GM12878 (cell line): ENCODE measurements at regions not wholly inside any gene's neighbourhood (a gene's known extent, or its start where the extent isn't known, plus 50 kb on each side); places are given as distances from the start of the nearest gene placed in this dataset.

ENCODE experiments used
- ATAC-seq: fragments of 200-7000 bp; cut with Tn5 transposase; 3 replicates; pipeline ENCODE4 v1.9.1; 2020; ENCODE audit warnings: mild to moderate bottlenecking, moderate library complexity
- BruUV-seq: library from RNA; stranded (reverse); fragments of 400-500 nt; replicated peaks from 2 replicates; lab custom pipeline; 2021; lab: Mats Ljungman, UMichigan
- CTCF ChIA-PET: fragments of 300-600 bp; sonication (Branson Sonifier 250); formaldehyde crosslinking; extraction: SDS; loops from one replicate; lab custom pipeline; 2021; ENCODE audit warnings: inconsistent platforms; lab: Yijun Ruan, JAX
- POLR2A ChIA-PET: fragments of 350-600 bp; formaldehyde crosslinking; extraction: SDS; loops from one replicate; lab custom pipeline; 2021; ENCODE audit warnings: inconsistent platforms; lab: Charles Lee
- RAD21 ChIA-PET: fragments of 300-600 bp; sonication (Branson Sonifier 250); formaldehyde crosslinking; loops from one replicate; lab custom pipeline; 2023; ENCODE audit warnings: antibody characterized with exemption; ENCODE audit not compliant: unreplicated experiment; lab: Charles Lee
- SMC1A ChIA-PET: fragments of 300-600 bp; sonication (Branson Sonifier 250); formaldehyde crosslinking; loops from one replicate; lab custom pipeline; 2023; ENCODE audit not compliant: unreplicated experiment, uncharacterized antibody; lab: Charles Lee
- DNase-seq: peaks from one replicate; pipeline ENCODE4 v3.0.0-alpha.2; 2011; ENCODE audit warnings: low read depth, low spot score
- FAIRE-seq: peaks from 3 replicates; lab custom pipeline; 2011; peaks lifted over from hg19 to GRCh38; lab: Jason Lieb, UNC
- H2AFZ ChIP-seq: 2 replicates; pipeline ENCODE4 v1.6.0; 2011; ENCODE audit warnings: low read depth, low read length, control low read depth; ENCODE audit not compliant: control insufficient read depth
- H3K27ac ChIP-seq: 2 replicates; pipeline ENCODE4 v1.5.1; 2011; ENCODE audit warnings: control low read depth; ENCODE audit not compliant: control insufficient read depth, insufficient read depth
- H3K27me3 ChIP-seq, 2 experiments: replicated peaks in 1 of 2; 2 replicates each; pipeline versions ENCODE4 v1.6.0 to v1.6.1; 2011; ENCODE audit warnings: low read length in 1 of 2; ENCODE audit not compliant: control insufficient read depth in 2 of 2, insufficient read depth in 2 of 2
- H3K36me3 ChIP-seq, 2 experiments: 2 replicates each; pipeline ENCODE4 v1.5.1; 2011; ENCODE audit warnings: low read length in 1 of 2; ENCODE audit not compliant: control insufficient read depth in 2 of 2, insufficient read depth in 2 of 2
- H3K4me1 ChIP-seq: 2 replicates; pipeline ENCODE4 v1.6.1; 2011; ENCODE audit warnings: mild to moderate bottlenecking, low read length, moderate library complexity, mixed read lengths; ENCODE audit not compliant: control insufficient read depth, insufficient read depth
- H3K4me2 ChIP-seq: 2 replicates; pipeline ENCODE4 v1.6.0; 2011; ENCODE audit warnings: control low read depth; ENCODE audit not compliant: control insufficient read depth, insufficient read depth
- H3K4me3 ChIP-seq: fragments of 200-600 bp; sonication (generic); 2 replicates; pipeline ENCODE4 v1.5.1; 2016
- H3K79me2 ChIP-seq: 2 replicates; pipeline ENCODE4 v1.6.0; 2011; ENCODE audit warnings: low read length; ENCODE audit not compliant: control insufficient read depth, insufficient read depth
- H3K9ac ChIP-seq: 2 replicates; pipeline ENCODE4 v1.8.0; 2011; ENCODE audit warnings: low read length, control low read depth, mixed read lengths; ENCODE audit not compliant: control insufficient read depth, insufficient read depth
- H3K9me3 ChIP-seq: replicated peaks from 3 replicates; pipeline ENCODE4 v1.5.1; 2011; ENCODE audit warnings: mild to moderate bottlenecking, low read length; ENCODE audit not compliant: control insufficient read depth, insufficient read depth
- H4K20me1 ChIP-seq: 2 replicates; pipeline ENCODE4 v1.6.0; 2011; ENCODE audit not compliant: control insufficient read depth, insufficient read depth
- ATF3 ChIP-seq: IDR thresholded peaks from 2 replicates; pipeline ENCODE4 v1.6.1; 2011; ENCODE audit warnings: low read depth, mild to moderate bottlenecking, low read length, moderate library complexity, borderline replicate concordance; ENCODE audit errors: extremely low read depth
- ATF7 ChIP-seq: fragments of 450-650 bp; IDR thresholded peaks from 2 replicates; pipeline ENCODE4 v1.6.1; 2016; ENCODE audit warnings: low read depth, mild to moderate bottlenecking
- BCLAF1 ChIP-seq: fragments of 450-650 bp; IDR thresholded peaks from 2 replicates; pipeline ENCODE4 v1.6.1; 2017; ENCODE audit warnings: antibody characterized with exemption, mild to moderate bottlenecking, moderate library complexity
- CTCF ChIP-seq, 3 experiments: IDR thresholded peaks in 2 of 3; conservative IDR thresholded peaks in 1 of 3; 2 replicates each; pipeline ENCODE4 v1.5.1; 2011; ENCODE audit warnings: low read depth in 3 of 3, low read length in 3 of 3, mild to moderate bottlenecking in 3 of 3, control low read depth in 2 of 3, moderate library complexity in 2 of 3, inconsistent platforms in 1 of 3, mixed read lengths in 1 of 3; ENCODE audit not compliant: control insufficient read depth in 2 of 3, insufficient read depth in 1 of 3; ENCODE audit errors: extremely low read depth in 1 of 3
- PML ChIP-seq: IDR thresholded peaks from 2 replicates; pipeline ENCODE4 v1.6.1; 2012; ENCODE audit warnings: low read length, inconsistent platforms
- RFX5 ChIP-seq: IDR thresholded peaks from 2 replicates; pipeline ENCODE4 v1.6.1; 2011; ENCODE audit warnings: low read depth, low read length, improper control_type of control experiment
- SIN3A ChIP-seq: IDR thresholded peaks from 2 replicates; pipeline ENCODE4 v1.6.1; 2012; ENCODE audit warnings: low read depth, low read length, improper control_type of control experiment
- SREBF1 ChIP-seq: IDR thresholded peaks from 2 replicates; pipeline ENCODE4 v1.6.1; 2012; ENCODE audit warnings: mild to moderate bottlenecking, low read length
- SREBF2 ChIP-seq: IDR thresholded peaks from 2 replicates; pipeline ENCODE4 v1.6.1; 2012; ENCODE audit warnings: mild to moderate bottlenecking, low read length
- TARDBP ChIP-seq: IDR thresholded peaks from 2 replicates; pipeline ENCODE4 v1.6.1; 2016; ENCODE audit warnings: borderline replicate concordance
- ZNF274 ChIP-seq: IDR thresholded peaks from one replicate; pipeline ENCODE4 v1.8.0; 2011; ENCODE audit not compliant: insufficient read length, insufficient read depth
- ZNF687 ChIP-seq: fragments of 450-650 bp; IDR thresholded peaks from 2 replicates; pipeline ENCODE4 v1.6.1; 2017; ENCODE audit warnings: mild to moderate bottlenecking, moderate library complexity
- WGBS: methylation state at CpG from one replicate; pipeline ENCODE4 v1.1.6; 2016; ENCODE audit warnings: low lambda C conversion rate; ENCODE audit not compliant: insufficient replicate concordance, insufficient coverage; ENCODE audit errors: missing lambda C conversion rate; 5-methylcytosine and 5-hydroxymethylcytosine counted together
- in situ Hi-C: fragments of 300-500 bp; cut with MboI; formaldehyde crosslinking; loops from 9 replicates; pipeline ENCODE4 v1.14.3; 2018; ENCODE audit warnings: mixed read lengths
- intact Hi-C: fragments of 100-400 bp; cut with micrococcal nuclease; formaldehyde crosslinking; loops from one replicate; pipeline ENCODE4 v1.14.2; 2022; ENCODE audit not compliant: unreplicated experiment

- H3K9me3 ChIP-seq, result peaks cover 1% of the 10 kb centered on the region
- DNase-seq (no peak), FAIRE-seq (no peak), ATAC-seq (no peak)
- ChIA-PET SMC1A (no interaction called here), RAD21 (no interaction called here), CTCF (no interaction called here), POLR2A (no interaction called here)
- H3K4me1 ChIP-seq, result no peaks in the 10 kb centered on the region
- no peak for TF ChIP-seq CTCF (IDR thresholded peaks at IDR 0.05 in 2 of 3, conservative IDR thresholded peaks at IDR 0.05 in 1 of 3; ENCODE audit: control insufficient read depth in 2 of 3, extremely low read depth in 1 of 3, insufficient read depth in 1 of 3, low read depth in 3 of 3, low read length in 3 of 3)
- no peak for TF ChIP-seq SREBF2
- TF ChIP-seq BCLAF1, result no peak
- no peak for TF ChIP-seq PML
- no peak for TF ChIP-seq ATF3
- TF ChIP-seq SIN3A, result no peak
- no peak for TF ChIP-seq ZNF687
- TF ChIP-seq RFX5, result no peak
- TF ChIP-seq TARDBP, result no peak
- no peak for TF ChIP-seq ATF7
- no peak for TF ChIP-seq ZNF274
- TF ChIP-seq SREBF1, result no peak
- H3K36me3 ChIP-seq, result no peaks in the 10 kb centered on the region; a peak in 1 of 4 replicates
- H3K4me3 ChIP-seq, result no peak overlapping the region
- in situ Hi-C loops, result no loop called here
- BruUV-seq, result no TSS peak
- no peaks in the 10 kb centered on the region for H3K79me2 ChIP-seq
- no peaks in the 10 kb centered on the region for H3K27me3 ChIP-seq
- no peaks in the 10 kb centered on the region for H4K20me1 ChIP-seq
- H3K4me2 ChIP-seq, result no peak overlapping the region
- H2AFZ ChIP-seq, result no peak overlapping the region
- no peak overlapping the region for H3K27ac ChIP-seq
- WGBS, result 100% methylated on average over 1 of the region's 1 CpG
- H3K9ac ChIP-seq, result no peak overlapping the region
- intact Hi-C loops, result no loop called here
Observed at GRCh38 chrX:79281775-79282174, 85.4 kb downstream of the ITM2A start.
